Gastroesophageal sphincter (tissue), 3 donors: ENCODE measurements at regions not wholly inside any gene's neighbourhood (a gene's known extent, or its start where the extent isn't known, plus 50 kb on each side); places are given as distances from the start of the nearest gene placed in this dataset.

ENCODE experiments used
- POLR2A ChIP-seq, 2 donors: fragments of 450-650 bp; IDR thresholded peaks; one replicate each; pipeline ENCODE4 v1.6.1; 2017; ENCODE audit warnings: antibody characterized with exemption in 2 of 2, mild to moderate bottlenecking in 2 of 2, moderate library complexity in 1 of 2
- TF ChIP-seq, protein P1 (sequence below), 4 experiments: fragments of 200-600 bp in 2 of 4; fragments of 450-650 bp in 2 of 4; sonication (generic) in 1 of 4; IDR thresholded peaks; one replicate each; pipeline ENCODE4 v1.5.1; 2017 to 2019; ENCODE audit warnings: antibody characterized with exemption in 4 of 4, mild to moderate bottlenecking in 2 of 4, moderate library complexity in 2 of 4

DNA sequence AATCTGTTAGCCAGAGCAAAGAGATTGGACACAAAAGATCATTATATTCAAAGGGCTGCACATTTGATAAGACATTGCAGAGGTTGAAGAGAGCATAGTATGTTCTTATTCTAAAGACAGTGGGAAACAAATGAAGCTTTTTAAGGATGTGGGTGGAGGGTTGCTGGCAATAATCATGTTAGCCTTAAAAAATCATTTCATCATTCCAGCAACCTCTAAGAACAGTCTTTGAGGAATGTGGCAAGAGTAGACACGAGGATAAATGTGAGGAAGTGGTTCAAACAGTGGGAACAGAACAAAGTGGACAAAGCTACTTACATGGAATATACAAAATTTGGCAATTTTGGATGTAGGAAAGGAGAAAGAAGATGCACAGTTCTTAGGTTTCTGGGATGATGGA is 167.3 kb upstream of the SPRY1 start:
- TF ChIP-seq, protein P1, sequence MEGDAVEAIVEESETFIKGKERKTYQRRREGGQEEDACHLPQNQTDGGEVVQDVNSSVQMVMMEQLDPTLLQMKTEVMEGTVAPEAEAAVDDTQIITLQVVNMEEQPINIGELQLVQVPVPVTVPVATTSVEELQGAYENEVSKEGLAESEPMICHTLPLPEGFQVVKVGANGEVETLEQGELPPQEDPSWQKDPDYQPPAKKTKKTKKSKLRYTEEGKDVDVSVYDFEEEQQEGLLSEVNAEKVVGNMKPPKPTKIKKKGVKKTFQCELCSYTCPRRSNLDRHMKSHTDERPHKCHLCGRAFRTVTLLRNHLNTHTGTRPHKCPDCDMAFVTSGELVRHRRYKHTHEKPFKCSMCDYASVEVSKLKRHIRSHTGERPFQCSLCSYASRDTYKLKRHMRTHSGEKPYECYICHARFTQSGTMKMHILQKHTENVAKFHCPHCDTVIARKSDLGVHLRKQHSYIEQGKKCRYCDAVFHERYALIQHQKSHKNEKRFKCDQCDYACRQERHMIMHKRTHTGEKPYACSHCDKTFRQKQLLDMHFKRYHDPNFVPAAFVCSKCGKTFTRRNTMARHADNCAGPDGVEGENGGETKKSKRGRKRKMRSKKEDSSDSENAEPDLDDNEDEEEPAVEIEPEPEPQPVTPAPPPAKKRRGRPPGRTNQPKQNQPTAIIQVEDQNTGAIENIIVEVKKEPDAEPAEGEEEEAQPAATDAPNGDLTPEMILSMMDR (IDR thresholded peaks at IDR 0.05) = no peak
- no peak for TF ChIP-seq POLR2A (IDR thresholded peaks at IDR 0.05)
